ENCODE measurements at regions not wholly inside any gene's neighbourhood (a gene's known extent, or its start where the extent isn't known, plus 50 kb on each side); places are given as distances from the start of the nearest gene placed in this dataset.
"Not testable (repeated sequence)": the region's sequence is repeated elsewhere in the genome, so short reads cannot be mapped to it uniquely, and the experiment has no call there.

DNA sequence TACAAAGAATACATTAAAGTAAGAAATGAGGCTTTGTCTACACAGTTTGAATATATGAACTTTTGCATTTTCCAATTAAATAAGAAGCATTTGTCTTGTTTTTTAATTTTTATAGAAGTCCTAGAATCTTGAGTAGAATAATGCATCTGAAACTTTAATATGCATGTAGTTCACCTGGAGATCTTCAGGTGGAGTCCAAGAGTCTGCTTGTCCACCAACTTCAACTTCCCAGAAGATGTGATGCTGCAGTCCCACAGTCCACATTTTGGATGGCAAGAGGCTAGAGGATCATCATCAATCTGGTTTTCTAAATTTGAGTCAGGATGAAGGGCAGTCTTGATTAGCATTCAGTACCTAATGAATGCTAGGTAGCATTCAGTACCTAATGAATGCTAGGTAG is 357.6 kb upstream of the SOX2 start:
- no peak for DNase-seq (ENCODE audit: low read depth in 2 of 3, low spot score in 2 of 3)

DNA sequence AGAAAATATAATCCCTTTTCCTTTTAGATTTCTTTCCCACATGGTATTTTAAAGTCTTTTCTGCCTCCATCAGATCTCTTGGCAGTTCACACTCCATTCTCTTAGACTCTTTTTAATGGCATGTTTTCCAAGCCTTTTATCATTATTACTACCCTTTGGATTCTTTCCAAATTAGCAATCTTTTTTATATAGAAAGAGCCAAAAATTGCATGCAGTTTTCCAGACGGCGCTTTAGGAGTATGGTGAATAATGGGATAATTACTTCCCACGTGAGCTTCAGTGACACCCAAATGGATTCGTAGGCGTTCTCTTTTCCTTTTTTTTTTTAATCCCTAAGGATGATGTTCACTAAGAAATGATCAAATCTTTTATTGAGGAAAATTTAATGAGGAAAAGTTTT is 354.8 kb upstream of the DNAJC19 start:
- no peak for DNase-seq (ENCODE audit: low read depth in 2 of 3, low spot score in 2 of 3)

DNA sequence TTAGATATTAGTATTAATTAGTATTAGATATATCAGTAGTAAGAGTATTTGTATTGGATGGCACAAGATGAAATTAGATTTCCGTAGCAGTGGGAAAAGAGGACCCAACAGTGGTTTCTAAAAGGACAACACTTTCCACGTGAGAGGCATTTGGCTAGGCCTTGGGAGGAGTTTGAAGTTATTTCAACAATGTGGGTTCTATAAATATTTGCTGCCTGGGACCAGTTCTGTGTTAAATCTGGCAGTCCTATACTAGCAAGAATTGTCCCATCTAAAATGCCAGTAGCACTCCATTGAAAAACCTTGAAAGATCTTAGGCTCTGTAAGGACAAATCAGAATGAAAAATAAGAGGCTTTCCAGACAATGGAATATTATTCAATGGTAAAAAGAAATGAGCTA is 347.1 kb upstream of the DNAJC19 start:
- no peak for DNase-seq (ENCODE audit: low read depth in 2 of 3, low spot score in 2 of 3)

DNA sequence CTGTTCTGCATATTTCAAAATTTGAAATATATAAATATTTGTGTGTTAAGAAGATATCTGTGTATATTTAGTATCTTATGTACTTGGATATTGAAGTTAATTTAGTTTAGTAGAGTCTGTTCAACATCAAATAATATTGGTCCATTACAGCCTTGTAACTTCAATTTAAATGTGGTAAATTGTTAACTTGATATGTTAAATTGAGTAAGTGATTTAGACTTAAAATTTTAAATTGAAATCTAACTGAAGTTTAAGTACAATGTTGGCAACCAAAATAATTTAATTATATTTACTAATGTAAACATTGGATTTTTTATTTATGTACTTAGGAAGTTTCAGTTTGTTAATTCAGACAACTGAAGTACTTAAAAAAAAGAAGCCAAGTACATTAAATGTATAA is 343.9 kb upstream of the DNAJC19 start:
- no peak for DNase-seq (ENCODE audit: low read depth in 2 of 3, low spot score in 2 of 3)

DNA sequence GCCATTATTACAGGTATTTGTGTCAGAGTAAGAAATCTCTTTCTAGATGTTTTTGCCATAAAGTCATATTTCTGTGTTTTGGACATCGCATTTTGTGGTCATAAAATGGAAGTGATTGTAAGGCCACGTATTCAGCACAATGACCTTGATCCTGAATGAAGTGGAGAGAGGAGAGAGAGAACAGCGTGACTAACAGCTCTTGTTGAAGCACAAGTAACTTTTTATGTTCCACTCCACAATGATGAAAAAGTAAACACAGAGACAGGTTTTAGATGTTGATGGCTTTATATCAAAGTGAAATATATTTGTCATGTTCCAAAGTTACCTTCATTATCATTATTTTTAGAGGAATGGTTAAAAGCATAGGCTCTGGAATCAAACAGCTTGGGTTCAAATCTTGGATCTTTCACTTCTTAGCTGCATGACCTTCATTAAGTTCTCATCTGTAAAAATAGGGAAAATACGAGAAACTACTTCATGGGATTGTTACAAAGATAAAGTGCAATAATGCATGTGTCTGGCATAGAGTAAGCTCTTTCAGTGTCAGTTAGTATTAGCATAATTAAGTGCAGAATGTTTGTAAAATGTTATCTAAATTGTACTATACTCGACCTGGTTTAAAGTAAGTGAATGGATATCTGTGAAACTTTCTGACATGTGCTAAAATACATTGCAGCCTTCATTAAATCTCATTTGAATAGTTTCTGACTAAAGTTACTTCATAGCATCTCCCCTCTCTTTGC is 341.5 kb upstream of the DNAJC19 start:
- DNase-seq (ENCODE audit: low read depth in 2 of 3, low spot score in 2 of 3) = no peak

DNA sequence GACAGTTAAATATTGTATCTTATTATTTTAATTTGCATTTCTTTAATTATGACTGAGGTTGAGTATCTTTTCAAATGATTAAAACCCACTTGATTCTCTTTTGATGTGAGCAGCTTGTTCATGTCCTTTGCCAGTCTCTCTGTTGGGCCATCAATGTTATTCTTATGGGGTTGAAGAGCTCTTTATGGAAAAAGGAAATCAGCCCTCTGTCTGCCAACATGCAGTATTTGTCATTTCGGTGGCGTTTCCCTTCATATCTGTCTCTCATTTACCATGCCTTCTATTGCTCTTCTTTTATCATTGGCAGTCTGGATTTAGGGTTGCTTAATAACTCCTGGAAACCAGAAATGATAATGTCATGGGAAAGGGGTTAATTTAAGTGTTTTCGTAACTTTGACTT is 340.7 kb upstream of the DNAJC19 start:
- no peak for DNase-seq (ENCODE audit: low read depth in 2 of 3, low spot score in 2 of 3)

DNA sequence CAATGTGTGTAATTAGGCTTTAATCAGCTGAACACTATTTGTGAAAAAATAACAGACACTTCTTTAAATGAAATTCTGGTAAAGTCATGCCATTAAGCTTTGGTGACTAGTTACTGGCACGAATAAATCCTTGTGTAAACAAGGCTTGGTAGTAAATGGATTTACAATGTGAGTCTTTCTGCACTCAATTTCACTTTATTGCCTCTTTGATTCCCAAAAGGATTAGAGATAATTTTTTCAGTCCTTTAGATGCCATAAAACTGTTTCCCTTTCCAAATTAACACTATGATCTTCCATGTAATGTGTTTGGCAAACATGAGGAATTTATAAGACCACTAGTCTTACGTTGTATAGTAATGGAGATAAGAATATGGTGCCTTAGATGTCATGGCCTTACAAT is 339.5 kb upstream of the DNAJC19 start:
- DNase-seq (ENCODE audit: low read depth in 2 of 3, low spot score in 2 of 3) = no peak

DNA sequence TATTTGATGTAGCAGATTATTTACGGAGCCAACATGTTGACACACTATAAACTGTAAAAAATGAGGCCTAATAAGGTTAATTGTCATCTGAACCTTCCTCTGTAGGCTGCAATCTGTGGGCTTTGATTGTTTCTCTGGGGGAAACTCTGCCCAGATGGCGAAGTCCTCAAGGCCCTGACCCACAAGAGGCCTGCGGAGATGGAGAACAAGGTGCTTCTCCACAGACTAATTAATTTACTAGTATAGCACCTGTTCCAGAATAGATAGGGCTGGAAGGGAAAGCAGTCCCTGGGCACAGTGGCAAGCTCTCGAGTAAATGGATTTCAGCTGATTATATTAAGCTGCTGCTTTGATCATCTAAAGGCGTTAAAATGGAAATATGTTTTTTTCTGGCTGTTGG is 338.8 kb upstream of the DNAJC19 start:
- DNase-seq (ENCODE audit: low read depth in 2 of 3, low spot score in 2 of 3) = no peak

DNA sequence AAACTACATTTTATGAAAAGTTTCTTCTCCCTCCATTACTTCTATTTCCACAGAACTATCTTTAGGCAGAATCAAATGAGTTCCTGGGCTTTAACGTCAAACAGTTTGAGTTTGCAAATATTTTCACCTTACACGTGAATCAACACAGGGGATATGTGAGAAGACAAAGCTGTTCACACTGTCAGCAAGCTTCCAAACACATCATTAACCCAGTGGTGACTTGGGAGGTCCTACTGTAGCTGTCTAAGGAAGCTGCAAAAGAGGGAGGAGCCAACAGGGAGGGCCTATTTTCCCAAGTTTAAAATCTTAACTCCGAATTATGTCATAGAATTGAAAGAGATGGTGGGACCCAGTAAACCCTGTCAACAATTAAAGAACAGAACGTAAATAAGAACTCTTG is 337.8 kb upstream of the DNAJC19 start:
- no peak for DNase-seq (ENCODE audit: low read depth in 2 of 3, low spot score in 2 of 3)

DNA sequence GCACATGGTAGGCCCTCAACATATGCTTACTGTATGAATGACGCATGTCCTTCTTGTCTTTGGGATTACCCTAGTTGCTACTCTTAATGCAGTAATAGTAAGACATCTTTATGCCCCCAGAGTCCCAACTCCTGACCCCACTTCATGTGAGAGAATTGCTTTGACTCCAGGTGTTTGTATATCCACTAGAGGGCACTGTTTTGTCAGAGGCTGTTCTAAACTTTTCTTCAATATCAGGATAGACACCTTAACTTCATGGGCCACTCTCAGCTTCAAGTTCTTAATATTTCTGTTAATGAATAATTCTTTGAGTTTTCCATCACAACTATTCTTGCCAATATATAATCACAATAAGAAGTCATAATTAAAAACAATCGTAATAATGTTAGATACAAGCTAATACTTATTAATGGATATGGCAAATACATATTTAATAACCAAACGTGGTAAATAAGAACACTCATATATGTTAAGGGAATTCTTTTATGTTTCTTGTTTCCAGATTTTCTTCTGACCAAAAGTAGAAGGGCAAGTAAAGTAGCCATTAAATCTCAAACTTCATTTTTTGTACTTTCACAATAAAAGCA is 337.2 kb upstream of the DNAJC19 start:
- no peak for DNase-seq (ENCODE audit: low read depth in 2 of 3, low spot score in 2 of 3)

DNA sequence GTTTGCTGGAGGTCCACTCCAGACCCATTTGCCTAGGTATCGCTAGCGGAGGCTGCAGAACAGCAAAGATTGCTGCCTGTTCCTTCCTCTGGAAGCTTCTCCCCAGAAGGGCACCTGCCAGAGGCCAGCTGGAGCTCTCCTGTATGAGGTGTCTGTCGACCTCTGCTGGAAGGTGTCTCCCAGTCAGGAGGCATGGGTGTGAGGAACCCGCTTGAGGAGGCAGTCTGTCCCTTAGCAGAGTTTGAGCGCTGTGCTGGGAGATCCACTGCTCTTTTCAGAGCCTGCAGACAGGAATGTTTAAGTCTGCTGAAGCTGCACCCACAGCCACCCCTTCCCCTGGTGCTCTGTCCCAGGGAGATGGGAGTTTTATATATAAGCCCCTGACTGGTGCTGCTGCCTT is 335.0 kb upstream of the DNAJC19 start:
- DNase-seq (ENCODE audit: low read depth in 2 of 3, low spot score in 2 of 3) = not testable (repeated sequence)

DNA sequence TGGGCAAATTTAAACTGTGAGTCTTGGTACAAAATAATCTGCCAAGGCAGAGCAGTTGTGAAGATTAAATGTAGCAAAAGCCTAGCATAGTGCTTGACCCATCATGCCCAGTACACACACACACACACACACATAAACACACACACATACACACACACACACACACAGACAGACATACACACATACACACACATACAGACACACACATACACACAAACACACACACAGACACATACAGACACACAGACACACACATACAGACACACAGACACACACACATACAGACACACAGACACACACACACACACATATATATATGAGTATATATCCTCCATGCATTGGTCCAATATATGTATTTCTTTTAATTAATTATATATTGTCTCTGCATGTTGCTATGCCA is 328.8 kb upstream of the DNAJC19 start:
- no peak for DNase-seq (ENCODE audit: low read depth in 2 of 3, low spot score in 2 of 3)

DNA sequence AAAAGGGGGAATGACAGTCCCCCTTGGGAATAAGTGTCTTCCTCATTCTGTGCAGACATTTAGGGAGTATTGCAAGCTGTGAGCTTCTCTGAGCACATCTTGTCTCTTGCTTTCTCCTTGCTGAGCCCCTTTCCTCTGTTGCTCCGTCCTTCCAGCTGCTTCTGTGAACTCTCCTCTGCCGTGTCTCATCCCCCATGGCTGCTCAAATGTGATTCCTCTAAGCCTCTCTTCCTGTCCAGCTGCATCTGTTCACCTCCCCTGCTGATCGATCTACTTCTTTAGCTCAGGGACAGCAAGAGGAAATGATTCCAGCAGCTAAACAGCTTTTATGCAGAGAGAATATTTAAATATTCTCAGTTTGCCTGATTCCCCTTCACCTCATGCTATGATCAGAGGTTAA is 328.0 kb upstream of the DNAJC19 start:
- DNase-seq (ENCODE audit: low read depth in 2 of 3, low spot score in 2 of 3) = no peak

DNA sequence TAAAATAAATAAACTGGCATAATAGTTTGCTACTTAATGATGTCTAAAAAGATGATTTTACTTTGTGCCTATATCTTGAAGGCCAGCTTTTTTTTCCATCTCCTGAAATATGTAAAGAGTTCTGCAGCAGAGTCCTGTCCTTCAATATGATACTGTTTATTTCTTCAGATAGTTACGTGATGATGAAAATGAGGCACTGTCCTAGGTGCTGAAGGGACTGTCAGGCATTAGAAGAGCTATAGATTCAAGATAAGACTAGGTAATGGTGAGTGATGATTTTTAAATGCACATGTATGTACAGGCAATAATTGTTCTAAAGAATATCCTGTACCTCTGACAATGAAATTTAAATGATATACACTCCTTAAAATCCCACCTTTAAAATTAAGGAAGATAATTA is 326.9 kb upstream of the DNAJC19 start:
- DNase-seq (ENCODE audit: low read depth in 2 of 3, low spot score in 2 of 3) = no peak

DNA sequence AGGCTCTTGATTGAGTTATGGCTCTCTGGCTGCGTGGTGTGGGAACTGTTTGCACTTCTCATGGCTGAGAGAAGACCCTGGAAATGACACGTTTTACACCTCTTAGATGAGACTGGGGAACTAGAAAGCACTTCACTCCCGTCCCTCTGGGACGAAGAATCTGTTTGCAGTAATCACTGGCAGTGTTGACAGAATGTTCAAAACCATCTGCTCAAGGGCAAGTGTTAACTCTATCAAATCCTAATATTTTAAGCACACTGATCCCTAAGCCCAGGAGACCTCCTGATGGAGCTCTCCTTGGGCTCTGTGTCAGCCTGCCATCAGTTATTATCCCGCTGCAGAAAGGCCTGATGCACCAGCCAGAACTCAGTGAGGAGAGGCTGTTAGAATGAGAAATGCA is 323.8 kb upstream of the DNAJC19 start:
- no peak for DNase-seq (ENCODE audit: low read depth in 2 of 3, low spot score in 2 of 3)

DNA sequence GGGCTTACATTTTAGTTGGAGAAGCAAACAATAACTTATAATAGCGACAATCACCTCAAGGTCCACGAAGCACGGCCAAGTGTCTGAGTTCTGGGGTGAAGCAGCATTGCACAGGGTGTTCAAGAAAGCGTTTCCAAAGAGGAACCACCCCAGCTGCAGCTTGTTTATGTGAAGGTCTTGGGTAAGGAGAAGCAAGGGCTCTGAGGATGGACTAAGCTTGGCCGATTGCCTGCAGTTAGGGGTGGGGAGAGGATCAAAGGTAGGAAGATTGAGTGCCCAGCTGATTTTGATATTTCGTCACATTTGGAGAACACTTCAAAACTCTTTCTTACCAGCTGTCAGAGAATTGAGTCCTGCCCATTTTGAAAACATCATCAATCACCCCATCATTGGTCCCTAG is 321.6 kb upstream of the DNAJC19 start:
- DNase-seq (ENCODE audit: low read depth in 2 of 3, low spot score in 2 of 3) = no peak

DNA sequence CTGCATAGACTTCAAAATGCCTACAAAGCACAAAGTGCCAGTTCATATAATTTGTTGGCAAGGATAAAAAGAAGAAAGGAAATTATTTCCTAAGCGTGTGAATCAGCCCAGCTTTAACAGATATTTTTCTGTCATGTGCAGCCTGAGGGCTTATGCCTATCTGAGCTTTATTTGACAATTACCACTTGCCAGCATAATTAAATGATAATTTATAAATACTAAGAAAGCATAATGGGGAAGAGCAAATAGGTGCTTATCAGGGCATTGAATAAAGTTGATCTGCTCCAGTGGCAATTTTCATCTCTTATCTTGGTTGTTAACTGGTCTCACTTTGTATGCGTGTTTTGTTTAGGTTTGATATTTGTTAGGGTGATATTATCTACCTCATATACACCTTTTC is 313.4 kb upstream of the DNAJC19 start:
- DNase-seq (ENCODE audit: low read depth in 2 of 3, low spot score in 2 of 3) = no peak

DNA sequence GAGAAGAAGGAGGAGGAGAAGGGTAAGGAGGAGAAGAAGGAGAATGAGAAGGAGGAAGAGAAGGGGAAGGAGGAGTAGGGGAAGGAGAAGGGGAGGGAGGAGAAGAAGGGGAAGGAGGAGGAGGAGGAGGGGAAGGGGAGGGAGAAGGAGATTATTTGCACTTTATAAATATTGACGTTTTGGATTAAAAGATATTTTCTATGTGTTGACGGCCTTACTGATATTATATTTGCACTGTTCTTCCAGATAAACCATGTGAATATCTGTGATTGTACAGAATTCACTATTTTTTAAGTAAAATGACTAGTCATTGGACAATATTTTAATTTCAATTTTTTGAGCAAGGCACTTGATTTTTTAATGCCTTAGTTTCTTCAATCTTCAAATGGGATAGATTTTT is 310.5 kb upstream of the DNAJC19 start:
- DNase-seq (ENCODE audit: low read depth in 2 of 3, low spot score in 2 of 3) = no peak

DNA sequence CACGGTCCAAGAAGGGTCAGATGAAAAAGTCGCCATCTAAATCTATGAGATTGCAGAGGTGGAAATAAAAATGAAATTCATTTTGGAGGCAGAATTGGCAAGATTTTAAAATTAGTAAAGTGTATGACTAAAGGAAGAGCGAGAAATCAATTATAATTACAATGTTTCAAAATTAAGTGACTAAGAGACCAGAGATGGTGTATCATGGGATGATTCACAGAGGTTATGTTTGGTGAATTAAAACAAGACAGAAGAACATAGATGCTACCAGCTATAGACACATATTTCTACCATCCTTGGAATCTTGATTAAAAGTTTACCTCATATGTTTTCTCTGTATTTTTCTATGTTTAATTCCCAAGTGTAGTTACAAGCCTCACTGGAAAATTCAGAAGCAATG is 308.9 kb upstream of the DNAJC19 start:
- no peak for DNase-seq (ENCODE audit: low read depth in 2 of 3, low spot score in 2 of 3)

DNA sequence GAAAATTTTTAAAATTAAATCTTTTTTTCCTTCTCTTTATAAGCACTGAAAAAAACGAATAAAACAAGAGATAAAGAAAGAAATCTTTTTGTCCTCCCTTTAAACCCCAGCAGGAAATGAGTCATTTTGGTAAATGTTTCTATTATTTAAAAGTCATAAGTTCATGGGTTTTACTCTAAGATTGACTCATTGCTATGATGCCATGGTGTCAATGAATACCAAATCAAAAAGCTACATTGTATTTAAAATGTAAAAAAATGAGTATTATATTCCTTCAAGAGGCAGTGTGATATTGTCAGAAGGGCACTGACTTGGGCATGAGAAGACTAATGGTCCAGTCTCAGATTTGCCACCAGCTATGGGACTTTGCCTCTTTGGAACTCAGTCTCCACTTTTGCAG is 303.4 kb upstream of the DNAJC19 start:
- no peak for DNase-seq (ENCODE audit: low read depth in 2 of 3, low spot score in 2 of 3)

DNA sequence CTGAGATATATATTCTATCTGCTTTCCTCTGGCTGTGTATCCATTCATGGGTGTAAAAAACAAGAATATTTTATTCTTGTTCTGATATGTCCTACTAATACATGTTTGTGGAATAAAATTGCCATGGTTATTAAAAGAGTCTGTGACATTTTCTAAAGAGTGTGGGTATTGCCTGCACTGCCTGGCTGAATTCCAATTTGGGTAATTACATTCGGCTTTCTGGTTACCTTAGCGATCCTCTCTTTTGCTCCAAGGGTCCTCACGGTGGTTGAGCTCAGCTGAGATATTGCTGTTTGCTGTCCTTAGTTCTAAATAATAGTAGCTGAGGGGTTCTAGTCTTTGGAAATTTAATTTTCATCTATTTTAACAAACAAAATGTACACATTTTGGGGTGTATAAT is 301.4 kb upstream of the DNAJC19 start:
- DNase-seq (ENCODE audit: low read depth in 2 of 3, low spot score in 2 of 3) = no peak

DNA sequence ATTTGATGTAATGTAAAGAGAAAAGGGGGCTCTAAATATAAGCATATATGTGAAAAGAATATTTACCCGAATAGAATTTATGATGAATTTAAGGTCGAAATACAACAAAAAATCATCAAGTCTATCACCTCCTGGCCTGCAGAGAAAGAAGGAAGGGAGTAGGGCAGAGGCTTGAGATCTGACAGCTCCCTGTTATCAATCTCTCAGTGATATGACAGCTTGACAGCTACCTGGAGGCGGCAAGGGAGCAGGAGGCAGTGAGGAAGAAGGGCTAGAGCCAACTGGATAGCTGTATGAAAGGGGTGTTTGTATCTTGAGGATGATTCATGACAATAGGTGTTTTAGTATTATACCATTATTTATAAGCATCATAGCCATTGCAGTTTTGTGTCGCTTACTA is 299.8 kb upstream of the DNAJC19 start:
- no peak for DNase-seq (ENCODE audit: low read depth in 2 of 3, low spot score in 2 of 3)

DNA sequence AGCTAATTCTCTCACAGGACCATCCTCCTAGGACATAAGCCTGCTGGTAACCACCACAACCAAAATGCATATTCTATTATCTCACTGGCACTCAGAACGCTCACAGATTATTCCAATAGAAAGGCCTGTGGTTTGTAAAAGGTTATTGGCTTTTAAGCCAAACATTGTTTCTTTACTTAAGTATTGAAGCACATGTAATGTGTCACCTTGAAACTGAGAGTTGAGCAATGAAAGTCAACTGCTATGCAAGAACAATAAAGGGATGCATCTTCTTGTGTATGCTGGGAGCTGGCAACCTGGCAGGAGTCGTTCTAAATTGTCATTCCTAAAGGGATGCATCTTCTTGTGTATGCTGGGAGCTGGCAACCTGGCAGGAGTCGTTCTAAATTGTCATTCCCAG is 298.6 kb upstream of the DNAJC19 start:
- no peak for DNase-seq (ENCODE audit: low read depth in 2 of 3, low spot score in 2 of 3)

DNA sequence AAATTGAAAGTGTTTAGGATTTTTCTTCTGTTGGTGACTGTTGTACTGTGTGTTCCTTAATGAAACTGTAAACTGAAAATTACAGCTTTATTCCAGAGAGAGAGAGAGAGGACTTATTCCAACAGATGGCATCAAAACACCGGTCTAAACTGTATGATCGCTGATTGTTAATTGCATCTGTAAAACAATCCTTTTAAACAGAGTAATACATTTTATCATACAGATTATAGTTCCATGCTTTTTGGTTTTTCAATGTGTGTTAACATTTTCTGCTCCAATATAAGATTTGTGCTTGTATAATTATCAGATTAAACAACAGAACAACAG is 289.7 kb upstream of the DNAJC19 start:
- DNase-seq (ENCODE audit: low read depth in 2 of 3, low spot score in 2 of 3) = no peak

Data from activated CD8-positive, alpha-beta memory T cell treated with anti-CD3 and anti-CD28 coated beads for 48 hours (primary cell).